Ovary (tissue), 3 donors: ENCODE measurements at regions not wholly inside any gene's neighbourhood (a gene's known extent, or its start where the extent isn't known, plus 50 kb on each side); places are given as distances from the start of the nearest gene placed in this dataset.

Experiments
- CTCF ChIP-seq, 3 donors: fragments of 450-650 bp in 2 of 3; fragments of 200-600 bp in 1 of 3; IDR thresholded peaks; one replicate each; pipeline versions ENCODE4 v1.5.1 to v1.8.0; 2016 to 2022; ENCODE audit warnings: antibody characterized with exemption in 3 of 3, mild to moderate bottlenecking in 1 of 3
- EP300 ChIP-seq: sonication (generic); formaldehyde crosslinking; IDR thresholded peaks from one replicate; pipeline ENCODE4 v1.6.1; 2017; ENCODE audit warnings: antibody characterized with exemption
- POLR2A ChIP-seq: fragments of 450-650 bp; IDR thresholded peaks from one replicate; pipeline ENCODE4 v1.6.1; 2017; ENCODE audit warnings: antibody characterized with exemption, mild to moderate bottlenecking, moderate library complexity
- donor health status: DM: no; HTN: no; CAD: no.

DNA sequence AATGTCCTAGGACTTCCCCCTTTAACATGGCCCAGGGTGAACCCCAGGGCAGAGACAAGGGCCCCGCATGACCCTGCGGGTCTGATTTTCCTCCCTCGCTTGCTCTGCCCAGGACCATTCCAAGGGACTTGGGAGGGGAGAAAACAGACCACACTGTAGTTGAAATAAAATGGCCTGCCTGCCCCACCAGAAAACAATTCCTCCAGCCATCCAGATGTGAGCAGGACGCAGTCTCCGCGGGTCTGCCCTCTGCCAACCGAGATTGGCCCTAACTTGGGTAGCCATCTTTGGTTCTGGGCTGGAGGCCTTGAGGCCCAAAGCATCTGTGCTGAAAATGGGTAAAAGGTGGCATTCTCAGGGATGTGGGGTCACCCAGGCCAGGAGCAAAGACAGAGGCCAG lies 75.5 kb downstream of the RFLNA start:
- TF ChIP-seq POLR2A (no peak), CTCF (IDR thresholded peaks at IDR 0.05) (no peak), EP300 (no peak)
